G401 (cell line): ENCODE measurements at regions not wholly inside any gene's neighbourhood (a gene's known extent, or its start where the extent isn't known, plus 50 kb on each side); places are given as distances from the start of the nearest gene placed in this dataset.
"Not testable (repeated sequence)": the region's sequence is repeated elsewhere in the genome, so short reads cannot be mapped to it uniquely, and the experiment has no call there.

Experiments used
- DNase-seq: peaks from one replicate; pipeline ENCODE4 v3.0.0-alpha.2; 2015; ENCODE audit warnings: low spot score
- in situ Hi-C: cut with HindIII; loops from 2 replicates; pipeline ENCODE4 v1.10.0; 2016; ENCODE audit warnings: low sequenced_read_pairs, mixed read lengths

GRCh38 chr9:134570711-134571325 is 70.8 kb upstream of the COL5A1 start:
- in situ Hi-C loops = no loop called here
- DNase-seq = no peak

GRCh38 chr9:134571326-134571931 is 70.2 kb upstream of the COL5A1 start:
- DNase-seq = no peak
- in situ Hi-C loops = no loop called here

- in situ Hi-C loops = no loop called here
- no peak for DNase-seq
These were observed 69.4 kb upstream of the COL5A1 start for GRCh38 chr9:134571946-134572917.

GRCh38 chr9:134574686-134575085 is 66.9 kb upstream of the COL5A1 start:
- DNase-seq, in situ Hi-C loops: not testable (repeated sequence)

- in situ Hi-C loops = no loop called here
- DNase-seq = no peak
These were observed 66.3 kb upstream of the COL5A1 start for GRCh38 chr9:134575103-134575900.

GRCh38 chr9:134575901-134576176 is 65.8 kb upstream of the COL5A1 start:
- in situ Hi-C loops = no loop called here
- DNase-seq = no peak

- no peak for DNase-seq
- in situ Hi-C loops = no loop called here
These were observed 56.5 kb upstream of the COL5A1 start for GRCh38 chr9:134585021-134585561.

GRCh38 chr9:134585746-134586706 is 55.6 kb upstream of the COL5A1 start:
- no peak for DNase-seq
- in situ Hi-C loops = no loop called here

- DNase-seq = no peak
- in situ Hi-C loops = no loop called here
These were observed 51.9 kb upstream of the COL5A1 start for GRCh38 chr9:134589748-134590147.

GRCh38 chr9:134590240-134591081 is 51.1 kb upstream of the COL5A1 start:
- in situ Hi-C loops = no loop called here
- DNase-seq = no peak

GRCh38 chr9:134591082-134591571 is 50.5 kb upstream of the COL5A1 start:
- no peak for DNase-seq
- in situ Hi-C loops = no loop called here

- in situ Hi-C loops = no loop called here
- DNase-seq = no peak
These were observed 50.0 kb upstream of the COL5A1 start for GRCh38 chr9:134591573-134591981.
